ENCODE measurements at regions not wholly inside any gene's neighbourhood (a gene's known extent, or its start where the extent isn't known, plus 50 kb on each side); places are given as distances from the start of the nearest gene placed in this dataset.

- Histone ChIP-seq H3K4me3 (no peak overlapping the region), H3K4me1 (no peaks in the 10 kb centered on the region), H3K27ac (no peak overlapping the region), H3K9me3 (no peaks in the 10 kb centered on the region), H3K36me3 (no peaks in the 10 kb centered on the region), H3K27me3 (no peaks in the 10 kb centered on the region)
- no peak for DNase-seq (ENCODE audit: low spot score in 2 of 2)
- no peak for TF ChIP-seq EP300 (IDR thresholded peaks at IDR 0.05)
- no peak for TF ChIP-seq POLR2A (IDR thresholded peaks at IDR 0.05)
- TF ChIP-seq CTCF (IDR thresholded peaks at IDR 0.05) = no peak
- WGBS, 2 donors = 93 to 97% methylated on average over 11 to 33 of the region's 33 CpGs
These were observed 733.5 kb upstream of the CCDC54 start for GRCh38 chr3:106643684-106644161.

GRCh38 chr3:106673926-106674569 is 703.2 kb upstream of the CCDC54 start:
- H3K9me3 ChIP-seq = no peaks in the 10 kb centered on the region
- no peak overlapping the region for H3K27ac ChIP-seq
- 85 to 86% methylated on average over 2 of the region's 2 CpGs for WGBS, 2 donors
- no peak overlapping the region for H3K4me3 ChIP-seq
- DNase-seq (ENCODE audit: low spot score in 2 of 2) = no peak
- no peaks in the 10 kb centered on the region for H3K36me3 ChIP-seq
- H3K27me3 ChIP-seq = no peaks in the 10 kb centered on the region
- no peaks in the 10 kb centered on the region for H3K4me1 ChIP-seq
- TF ChIP-seq CTCF (IDR thresholded peaks at IDR 0.05) = no peak
- TF ChIP-seq EP300 (IDR thresholded peaks at IDR 0.05) = no peak
- TF ChIP-seq POLR2A (IDR thresholded peaks at IDR 0.05) = no peak

GRCh38 chr3:106675451-106675850 is 701.8 kb upstream of the CCDC54 start:
- TF ChIP-seq POLR2A (IDR thresholded peaks at IDR 0.05) = no peak
- TF ChIP-seq CTCF (IDR thresholded peaks at IDR 0.05) = no peak
- TF ChIP-seq EP300 (IDR thresholded peaks at IDR 0.05) = no peak
- Histone ChIP-seq H3K27ac (no peak overlapping the region), H3K9me3 (no peaks in the 10 kb centered on the region), H3K4me1 (no peaks in the 10 kb centered on the region), H3K4me3 (no peak overlapping the region), H3K36me3 (no peaks in the 10 kb centered on the region), H3K27me3 (no peaks in the 10 kb centered on the region)
- WGBS, 2 donors = 51 to 63% methylated on average over 2 of the region's 2 CpGs
- no peak for DNase-seq (ENCODE audit: low spot score in 2 of 2)

- DNase-seq (ENCODE audit: low spot score in 2 of 2) = no peak
- no peaks in the 10 kb centered on the region for H3K36me3 ChIP-seq
- TF ChIP-seq POLR2A (IDR thresholded peaks at IDR 0.05) = no peak
- TF ChIP-seq CTCF (IDR thresholded peaks at IDR 0.05) = no peak
- no peak for TF ChIP-seq EP300 (IDR thresholded peaks at IDR 0.05)
- H3K4me1 ChIP-seq = no peaks in the 10 kb centered on the region
- no peaks in the 10 kb centered on the region for H3K9me3 ChIP-seq
- H3K27me3 ChIP-seq = no peaks in the 10 kb centered on the region
- WGBS, 2 donors = 85 to 91% methylated on average over 12 of the region's 12 CpGs
- H3K4me3 ChIP-seq = no peak overlapping the region
- H3K27ac ChIP-seq = no peak overlapping the region
These were observed 698.4 kb upstream of the CCDC54 start for GRCh38 chr3:106678657-106679390.

- TF ChIP-seq EP300 (IDR thresholded peaks at IDR 0.05) (no peak), CTCF (IDR thresholded peaks at IDR 0.05) (no peak), POLR2A (IDR thresholded peaks at IDR 0.05) (no peak)
- Histone ChIP-seq H3K9me3 (no peaks in the 10 kb centered on the region), H3K27ac (no peak overlapping the region), H3K4me3 (no peak overlapping the region), H3K27me3 (no peaks in the 10 kb centered on the region), H3K36me3 (no peaks in the 10 kb centered on the region), H3K4me1 (no peaks in the 10 kb centered on the region)
- DNase-seq (ENCODE audit: low spot score in 2 of 2) = no peak
These were observed 693.2 kb upstream of the CCDC54 start for GRCh38 chr3:106683953-106684620.
